IPS-15b (cell line): ENCODE measurements at regions not wholly inside any gene's neighbourhood (a gene's known extent, or its start where the extent isn't known, plus 50 kb on each side); places are given as distances from the start of the nearest gene placed in this dataset.
"Not testable (repeated sequence)": the region's sequence is repeated elsewhere in the genome, so short reads cannot be mapped to it uniquely, and the experiment has no call there.

Experiments
- H3K27me3 ChIP-seq: one replicate; pipeline ENCODE4 v1.6.1; 2013; ENCODE audit warnings: low read length; ENCODE audit not compliant: control insufficient read depth, insufficient read depth
- H3K36me3 ChIP-seq: one replicate; pipeline ENCODE4 v1.6.1; 2013; ENCODE audit warnings: low read length; ENCODE audit not compliant: control insufficient read depth, insufficient read depth
- H3K4me1 ChIP-seq: one replicate; pipeline ENCODE4 v1.6.1; 2013; ENCODE audit warnings: mild to moderate bottlenecking, low read length; ENCODE audit not compliant: control insufficient read depth, insufficient read depth
- H3K4me3 ChIP-seq: one replicate; pipeline ENCODE4 v1.5.1; 2013; ENCODE audit warnings: low read depth, low read length
- H3K9ac ChIP-seq: one replicate; pipeline ENCODE4 v1.6.1; 2013; ENCODE audit warnings: low read depth, mild to moderate bottlenecking, low read length
- H3K9me3 ChIP-seq: one replicate; pipeline ENCODE4 v1.6.1; 2013; ENCODE audit warnings: mild to moderate bottlenecking, low read length; ENCODE audit not compliant: control insufficient read depth, insufficient read depth

DNA sequence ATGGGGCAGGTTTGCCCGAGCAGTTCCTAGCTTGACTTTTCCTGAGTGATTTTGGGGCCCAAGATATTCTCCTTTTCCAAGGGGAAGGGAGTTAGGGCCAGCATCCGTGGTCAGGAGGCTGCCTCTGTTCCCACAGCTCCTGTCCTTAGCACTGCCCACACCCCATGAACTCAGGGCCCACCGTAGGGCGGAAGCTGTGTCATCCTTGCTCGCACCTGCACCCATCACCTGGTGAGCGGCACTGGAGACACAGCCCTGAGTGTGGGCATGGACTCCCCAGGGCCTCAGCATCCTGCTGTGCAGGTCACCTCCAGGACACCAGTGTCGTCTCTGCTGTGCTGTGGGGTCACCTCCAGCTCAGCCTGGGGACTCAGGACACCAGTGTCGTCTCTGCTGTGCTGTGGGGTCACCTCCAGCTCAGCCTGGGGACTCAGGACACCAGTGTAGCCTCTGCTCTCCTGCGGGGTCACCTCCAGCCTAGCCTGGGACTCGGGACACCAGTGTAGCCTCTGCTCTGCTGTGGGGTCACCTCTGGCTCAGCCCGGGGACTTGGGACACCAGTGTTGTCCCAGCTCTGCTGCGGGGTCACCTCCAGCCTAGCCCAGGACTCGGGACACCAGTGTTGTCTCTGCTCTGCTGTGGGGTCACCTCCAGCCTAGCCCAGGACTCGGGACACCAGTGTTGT, 322.9 kb downstream of the ADGRD1 start:
- H3K27me3 ChIP-seq, result no peaks in the 10 kb centered on the region
- H3K9ac ChIP-seq, result no peak overlapping the region

DNA sequence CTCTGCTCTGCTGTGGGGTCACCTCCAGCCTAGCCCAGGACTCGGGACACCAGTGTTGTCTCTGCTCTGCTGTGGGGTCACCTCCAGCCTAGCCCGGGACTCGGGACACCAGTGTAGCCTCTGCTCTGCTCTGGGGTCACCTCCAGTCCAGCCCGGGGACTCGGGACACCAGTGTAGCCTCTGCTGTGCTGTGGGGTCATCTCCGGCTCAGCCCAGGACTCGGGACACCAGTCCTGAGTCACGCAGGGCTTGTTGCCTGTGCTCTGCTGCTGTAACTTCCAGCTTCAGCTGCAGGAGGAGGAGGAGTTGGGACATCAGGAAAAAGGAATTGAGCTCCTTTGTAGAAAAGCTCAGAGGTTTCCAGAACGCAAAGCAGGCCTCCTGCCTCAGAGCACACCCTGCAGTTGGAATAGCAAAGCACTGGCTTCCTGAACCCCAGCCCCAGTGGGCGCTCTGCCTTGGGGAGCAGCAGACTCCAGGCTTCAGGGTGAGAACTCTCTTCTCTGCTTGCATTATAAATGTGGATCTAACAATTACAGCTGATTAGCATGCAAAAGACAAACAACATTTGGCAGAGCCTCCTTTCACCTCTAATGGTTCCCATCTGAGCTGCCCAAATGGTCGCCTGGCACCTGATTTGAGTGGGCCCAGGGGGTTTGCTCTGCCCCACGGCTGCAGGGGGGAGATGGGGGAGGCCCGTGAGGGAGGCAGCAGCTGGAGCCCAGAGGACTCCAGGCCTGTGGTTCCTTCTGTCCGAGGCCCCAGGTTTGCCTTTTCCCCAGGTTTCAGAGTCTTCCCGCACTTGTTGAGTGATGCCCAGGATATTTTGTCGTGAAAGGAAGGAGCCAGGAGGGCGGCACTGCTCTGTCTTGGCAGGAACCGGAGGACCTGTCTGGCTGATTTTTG, 323.7 kb downstream of the ADGRD1 start:
- not testable (repeated sequence) for H3K27me3 ChIP-seq, H3K4me3 ChIP-seq, H3K4me1 ChIP-seq, H3K9me3 ChIP-seq, H3K36me3 ChIP-seq, H3K9ac ChIP-seq

More for the DNA sequence above, 322.9 kb downstream of the ADGRD1 start:
- H3K4me3 ChIP-seq, result no peak overlapping the region
- H3K9me3 ChIP-seq, result no peaks in the 10 kb centered on the region
- no peaks in the 10 kb centered on the region for H3K4me1 ChIP-seq
- H3K36me3 ChIP-seq, result no peaks in the 10 kb centered on the region

- not testable (repeated sequence) for H3K9ac ChIP-seq, H3K9me3 ChIP-seq, H3K36me3 ChIP-seq, H3K4me3 ChIP-seq, H3K27me3 ChIP-seq, H3K4me1 ChIP-seq
Observed at GRCh38 chr12:131278451-131279115, 324.9 kb downstream of the ADGRD1 start.

DNA sequence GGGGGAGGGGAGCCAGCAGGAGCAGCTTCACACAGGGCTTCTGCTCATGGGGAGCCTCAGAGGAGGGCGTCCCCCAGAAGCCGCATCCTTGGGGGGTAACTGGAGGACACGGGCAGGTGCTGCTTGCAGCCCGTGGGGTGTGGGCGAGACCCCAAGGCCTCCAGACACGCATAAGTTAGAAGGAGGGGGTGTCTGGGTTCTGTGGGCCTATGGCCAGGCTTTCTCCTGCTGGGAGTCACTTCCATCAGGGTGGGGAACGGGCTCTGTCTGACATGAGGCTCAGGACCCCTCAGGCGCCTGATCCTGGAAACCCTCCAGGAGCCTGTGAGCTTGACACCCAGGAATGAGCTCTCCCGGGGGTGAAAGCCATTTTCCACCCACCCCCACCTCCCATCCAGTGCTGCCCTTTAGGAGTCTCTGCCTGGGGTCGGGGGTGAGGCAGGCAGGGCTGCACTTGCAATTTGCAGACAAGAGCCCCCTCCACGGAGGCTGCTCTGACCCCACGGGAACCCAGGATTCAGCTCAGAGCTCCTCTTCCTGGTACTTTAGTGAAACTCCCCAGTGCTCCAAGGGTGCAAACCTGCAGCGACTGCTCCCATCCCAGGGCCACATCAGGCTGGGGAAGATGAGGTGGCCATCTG, 325.7 kb downstream of the ADGRD1 start:
- no peaks in the 10 kb centered on the region for H3K36me3 ChIP-seq
- no peaks in the 10 kb centered on the region for H3K27me3 ChIP-seq
- no peaks in the 10 kb centered on the region for H3K4me1 ChIP-seq
- no peaks in the 10 kb centered on the region for H3K9me3 ChIP-seq
- no peak overlapping the region for H3K9ac ChIP-seq
- no peak overlapping the region for H3K4me3 ChIP-seq

- Histone ChIP-seq H3K36me3 (no peaks in the 10 kb centered on the region), H3K9ac (no peak overlapping the region), H3K9me3 (no peaks in the 10 kb centered on the region)
Observed at GRCh38 chr12:131280426-131280825, 326.7 kb downstream of the ADGRD1 start.

DNA sequence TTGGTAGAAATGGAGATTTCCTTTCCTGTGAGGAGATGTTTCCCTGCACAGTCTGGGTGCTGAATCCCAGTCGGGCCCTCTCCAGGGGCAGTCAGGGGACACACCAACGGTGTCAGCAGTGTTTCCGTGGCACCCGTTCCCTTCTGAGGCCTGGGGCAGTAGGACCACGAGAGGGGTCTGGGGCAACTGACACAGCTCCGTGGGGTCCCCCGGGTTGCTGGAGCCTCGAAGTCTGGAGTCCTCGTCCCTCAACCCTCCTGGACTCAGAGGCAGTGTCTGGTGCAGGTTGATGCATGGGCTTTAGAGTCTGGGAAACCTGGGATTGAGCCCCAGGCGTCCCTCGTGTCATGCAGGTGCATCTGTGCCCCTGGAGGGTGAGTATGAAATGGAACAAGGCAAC, 327.3 kb downstream of the ADGRD1 start:
- Histone ChIP-seq H3K4me1 (no peaks in the 10 kb centered on the region), H3K27me3 (no peaks in the 10 kb centered on the region), H3K36me3 (no peaks in the 10 kb centered on the region), H3K4me3 (no peak overlapping the region), H3K9ac (no peak overlapping the region), H3K9me3 (no peaks in the 10 kb centered on the region)

More at GRCh38 chr12:131280426-131280825, 326.7 kb downstream of the ADGRD1 start:
- Histone ChIP-seq H3K4me3 (no peak overlapping the region), H3K27me3 (no peaks in the 10 kb centered on the region), H3K4me1 (no peaks in the 10 kb centered on the region)

DNA sequence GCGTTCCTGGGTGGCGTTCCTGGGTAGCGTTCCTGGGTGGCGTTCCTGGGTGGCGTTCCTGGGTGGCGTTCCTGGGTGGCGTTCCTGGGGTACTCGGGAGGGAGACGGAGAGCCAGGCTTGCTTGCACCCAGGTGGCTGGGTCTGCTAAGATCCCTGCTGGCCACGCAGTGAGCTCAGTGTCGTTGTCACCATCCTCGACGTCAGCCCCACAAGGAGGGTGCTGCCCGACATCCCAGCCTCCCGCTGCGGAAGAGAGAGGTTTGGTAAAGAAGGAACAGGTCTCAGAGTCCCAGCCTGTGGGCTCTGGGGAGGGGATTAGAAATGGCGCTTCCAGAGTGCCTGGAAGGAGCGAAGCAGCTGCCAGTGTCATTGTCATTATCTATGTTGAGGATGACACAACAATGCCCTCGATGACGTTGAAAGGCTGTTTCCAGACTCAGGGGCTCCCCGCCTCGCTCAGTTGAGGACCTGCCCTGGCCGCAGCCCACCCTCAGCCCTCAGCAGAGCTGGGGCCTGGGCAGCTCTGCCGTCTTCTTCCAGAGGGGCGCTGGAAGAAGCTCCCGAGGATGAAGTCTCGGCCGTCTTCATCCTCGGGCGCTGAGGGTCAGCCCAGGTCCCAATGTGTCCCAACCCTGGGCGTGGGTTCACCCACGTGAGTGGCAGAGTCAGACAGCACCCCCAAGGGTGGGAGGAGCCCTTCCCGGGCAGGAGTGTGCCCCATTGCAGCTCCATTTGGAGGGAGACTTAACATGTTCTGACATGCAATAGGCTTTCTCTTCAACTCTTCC, 328.8 kb downstream of the ADGRD1 start:
- Histone ChIP-seq H3K36me3 (no peaks in the 10 kb centered on the region), H3K9me3 (no peaks in the 10 kb centered on the region), H3K27me3 (no peaks in the 10 kb centered on the region), H3K4me3 (no peak overlapping the region), H3K9ac (no peak overlapping the region), H3K4me1 (no peaks in the 10 kb centered on the region)

DNA sequence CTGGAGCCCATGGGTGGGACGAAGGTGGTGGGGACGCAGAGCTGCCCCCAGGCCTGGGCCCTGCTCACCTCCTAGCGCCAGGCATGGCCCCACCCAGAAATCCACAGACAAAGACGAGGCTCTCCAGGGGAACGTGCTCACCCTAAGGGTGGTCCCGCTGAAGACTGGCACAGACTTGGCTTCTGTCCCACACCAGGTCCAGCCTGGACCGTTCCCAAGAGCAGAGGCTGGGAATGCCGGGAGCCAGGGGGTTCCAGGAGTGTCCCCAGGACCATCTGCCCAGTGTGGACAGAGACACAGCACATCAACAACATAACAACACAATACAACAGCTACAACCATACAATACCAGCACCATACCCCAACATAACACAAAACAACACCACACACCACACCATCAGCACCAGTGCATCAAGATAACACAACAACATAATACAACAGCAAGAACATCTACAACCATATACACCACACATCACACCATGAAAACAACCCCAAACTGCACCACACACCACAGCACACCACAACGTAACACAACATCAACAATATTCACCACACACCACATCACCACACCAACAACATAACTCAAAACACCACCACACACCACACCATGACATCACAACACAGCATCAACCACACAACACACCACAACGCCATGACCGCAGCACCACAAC, 329.6 kb downstream of the ADGRD1 start:
- Histone ChIP-seq H3K4me3 (no peak overlapping the region), H3K4me1 (no peaks in the 10 kb centered on the region), H3K27me3 (no peaks in the 10 kb centered on the region), H3K9ac (no peak overlapping the region), H3K36me3 (no peaks in the 10 kb centered on the region), H3K9me3 (no peaks in the 10 kb centered on the region)

GRCh38 chr12:131283862-131284825, 330.4 kb downstream of the ADGRD1 start:
- not testable (repeated sequence) for H3K36me3 ChIP-seq, H3K4me1 ChIP-seq, H3K27me3 ChIP-seq, H3K9ac ChIP-seq, H3K9me3 ChIP-seq, H3K4me3 ChIP-seq
